WERI-Rb-1 (cell line): ENCODE measurements at regions not wholly inside any gene's neighbourhood (a gene's known extent, or its start where the extent isn't known, plus 50 kb on each side); places are given as distances from the start of the nearest gene placed in this dataset.

Experiments
- DNase-seq: peaks from one replicate; pipeline ENCODE4 v3.0.0-alpha.2; 2020
- H3K27ac ChIP-seq: fragments of 250-450 bp; sonication (Bioruptor Pico); 2 replicates; pipeline ENCODE4 v1.5.1; 2020; ENCODE audit warnings: mild to moderate bottlenecking, moderate library complexity
- H3K27me3 ChIP-seq: fragments of 250-450 bp; sonication (Bioruptor Pico); 2 replicates; pipeline ENCODE4 v1.5.1; 2021; ENCODE audit warnings: mild to moderate bottlenecking, low read depth, moderate library complexity; ENCODE audit not compliant: insufficient read depth, severe bottlenecking
- H3K36me3 ChIP-seq: fragments of 250-450 bp; sonication (Bioruptor Pico); 2 replicates; pipeline ENCODE4 v1.5.1; 2020; ENCODE audit warnings: mild to moderate bottlenecking, moderate library complexity
- H3K4me3 ChIP-seq: 2 replicates; pipeline ENCODE4 v1.5.1; 2011; ENCODE audit warnings: low read depth, mild to moderate bottlenecking, control low read depth, low read length
- H3K9me3 ChIP-seq: fragments of 250-450 bp; sonication (Bioruptor Pico); 2 replicates; pipeline ENCODE4 v1.5.1; 2021; ENCODE audit warnings: mild to moderate bottlenecking, moderate library complexity; ENCODE audit not compliant: severe bottlenecking
- CTCF ChIP-seq: IDR thresholded peaks from 2 replicates; pipeline ENCODE4 v1.5.1; 2011; ENCODE audit warnings: low read depth, mild to moderate bottlenecking, control low read depth, inconsistent platforms, low read length

GRCh38 chr4:106766519-106766918, 269.6 kb downstream of the DKK2 start:
- no peak for TF ChIP-seq CTCF
- H3K4me3 ChIP-seq: no peak overlapping the region
- no peak for DNase-seq
- H3K27me3 ChIP-seq: no peaks in the 10 kb centered on the region
- no peak overlapping the region for H3K27ac ChIP-seq
- H3K36me3 ChIP-seq: no peaks in the 10 kb centered on the region
- no peaks in the 10 kb centered on the region for H3K9me3 ChIP-seq

- TF ChIP-seq CTCF: no peak
- Histone ChIP-seq H3K9me3 (no peaks in the 10 kb centered on the region), H3K27me3 (no peaks in the 10 kb centered on the region), H3K36me3 (no peaks in the 10 kb centered on the region), H3K27ac (no peak overlapping the region), H3K4me3 (no peak overlapping the region)
- no peak for DNase-seq
Observed at GRCh38 chr4:106764774-106765173, 271.3 kb downstream of the DKK2 start.

- Histone ChIP-seq H3K27ac (no peak overlapping the region), H3K27me3 (no peaks in the 10 kb centered on the region), H3K9me3 (no peaks in the 10 kb centered on the region), H3K4me3 (no peak overlapping the region), H3K36me3 (no peaks in the 10 kb centered on the region)
- no peak for DNase-seq
- no peak for TF ChIP-seq CTCF
Observed at GRCh38 chr4:106762666-106763443, 273.3 kb downstream of the DKK2 start.

GRCh38 chr4:106753426-106753825, 282.7 kb downstream of the DKK2 start:
- H3K27me3 ChIP-seq: no peaks in the 10 kb centered on the region
- no peak for DNase-seq
- no peak for TF ChIP-seq CTCF
- H3K4me3 ChIP-seq: no peak overlapping the region
- no peaks in the 10 kb centered on the region for H3K36me3 ChIP-seq
- H3K9me3 ChIP-seq: no peaks in the 10 kb centered on the region
- H3K27ac ChIP-seq: no peak overlapping the region

- no peaks in the 10 kb centered on the region for H3K9me3 ChIP-seq
- no peaks in the 10 kb centered on the region for H3K36me3 ChIP-seq
- H3K4me3 ChIP-seq: no peak overlapping the region
- H3K27me3 ChIP-seq: no peaks in the 10 kb centered on the region
- no peak overlapping the region for H3K27ac ChIP-seq
- no peak for DNase-seq
- TF ChIP-seq CTCF: no peak
Observed at GRCh38 chr4:106746451-106746850, 289.7 kb downstream of the DKK2 start.

- Histone ChIP-seq H3K27ac (no peak overlapping the region), H3K27me3 (no peaks in the 10 kb centered on the region), H3K36me3 (no peaks in the 10 kb centered on the region), H3K4me3 (no peak overlapping the region), H3K9me3 (no peaks in the 10 kb centered on the region)
- TF ChIP-seq CTCF: no peak
- DNase-seq: no peak
Observed at GRCh38 chr4:106738121-106738520, 298.0 kb downstream of the DKK2 start.
